ENCODE measurements at regions not wholly inside any gene's neighbourhood (a gene's known extent, or its start where the extent isn't known, plus 50 kb on each side); places are given as distances from the start of the nearest gene placed in this dataset.
A peak's percentile ranks its signal among the peaks of the same experiment; 100 is the strongest.

- no peaks in the 10 kb centered on the region for H3K27me3 ChIP-seq (ENCODE audit: control insufficient read depth, insufficient read depth, low read length)
- DNase-seq = no peak
- H3K4me3 ChIP-seq (ENCODE audit: insufficient read depth, low read depth, low read length) = no peak overlapping the region
- H3K36me3 ChIP-seq (replicated peaks; ENCODE audit: control insufficient read depth, insufficient read depth, low read length) = no peaks in the 10 kb centered on the region
Observed at GRCh38 chr7:148950806-148951205, 66.7 kb upstream of the EZH2 start.

- DNase-seq = no peak
- H3K27me3 ChIP-seq (ENCODE audit: control insufficient read depth, insufficient read depth, low read length) = no peaks in the 10 kb centered on the region
- no peak overlapping the region for H3K4me3 ChIP-seq (ENCODE audit: insufficient read depth, low read depth, low read length)
- H3K36me3 ChIP-seq (replicated peaks; ENCODE audit: control insufficient read depth, insufficient read depth, low read length) = no peaks in the 10 kb centered on the region
Observed at GRCh38 chr7:148944935-148945934, 61.1 kb upstream of the EZH2 start.

GRCh38 chr7:148941598-148942275, 57.6 kb upstream of the EZH2 start:
- DNase-seq = peak; percentile 61
- Histone ChIP-seq H3K36me3 (replicated peaks; ENCODE audit: control insufficient read depth, insufficient read depth, low read length) (no peaks in the 10 kb centered on the region), H3K4me3 (ENCODE audit: insufficient read depth, low read depth, low read length) (peak overlapping the region; percentile 85), H3K27me3 (ENCODE audit: control insufficient read depth, insufficient read depth, low read length) (no peaks in the 10 kb centered on the region; the same call in 1 of the 2 replicates)

GRCh38 chr7:148940702-148941597, 56.9 kb upstream of the EZH2 start:
- peak; percentile 73 for DNase-seq
- Histone ChIP-seq H3K36me3 (replicated peaks; ENCODE audit: control insufficient read depth, insufficient read depth, low read length) (no peaks in the 10 kb centered on the region), H3K27me3 (ENCODE audit: control insufficient read depth, insufficient read depth, low read length) (no peaks in the 10 kb centered on the region; the same call in 1 of the 2 replicates), H3K4me3 (ENCODE audit: insufficient read depth, low read depth, low read length) (peak overlapping the region; percentile 85)

- DNase-seq = no peak
- H3K27me3 ChIP-seq (ENCODE audit: control insufficient read depth, insufficient read depth, low read length) = no peaks in the 10 kb centered on the region; the same call in 1 of the 2 replicates
- H3K36me3 ChIP-seq (replicated peaks; ENCODE audit: control insufficient read depth, insufficient read depth, low read length) = no peaks in the 10 kb centered on the region
- H3K4me3 ChIP-seq (ENCODE audit: insufficient read depth, low read depth, low read length) = no peak overlapping the region
Observed at GRCh38 chr7:148939128-148939755, 55.2 kb upstream of the EZH2 start.

GRCh38 chr7:148935451-148935850, 51.4 kb upstream of the EZH2 start:
- Histone ChIP-seq H3K27me3 (ENCODE audit: control insufficient read depth, insufficient read depth, low read length) (no peaks in the 10 kb centered on the region; the same call in 1 of the 2 replicates), H3K36me3 (replicated peaks; ENCODE audit: control insufficient read depth, insufficient read depth, low read length) (no peaks in the 10 kb centered on the region), H3K4me3 (ENCODE audit: insufficient read depth, low read depth, low read length) (no peak overlapping the region)
- no peak for DNase-seq

Data from H7 (cell line).